PC-3 (cell line): ENCODE measurements at regions not wholly inside any gene's neighbourhood (a gene's known extent, or its start where the extent isn't known, plus 50 kb on each side); places are given as distances from the start of the nearest gene placed in this dataset.

Experiments
- ATAC-seq: fragments of 200-7000 bp; cut with Tn5 transposase; 2 replicates; pipeline ENCODE4 v1.9.1; 2020; ENCODE audit warnings: mild to moderate bottlenecking, moderate library complexity
- BruUV-seq: library from RNA; stranded (reverse); fragments of 400-500 nt; replicated peaks from 2 replicates; lab custom pipeline; 2021; lab: Mats Ljungman, UMichigan
- CTCF ChIA-PET: fragments of 300-600 bp; sonication (Branson Sonifier 250); formaldehyde crosslinking; loops from one replicate; lab custom pipeline; 2022; ENCODE audit warnings: antibody characterized with exemption; lab: Charles Lee
- POLR2A ChIA-PET: fragments of 300-600 bp; sonication (Branson Sonifier 250); formaldehyde crosslinking; loops from one replicate; lab custom pipeline; 2022; ENCODE audit warnings: antibody characterized with exemption; ENCODE audit not compliant: unreplicated experiment; lab: Charles Lee
- DNase-seq: peaks from one replicate; pipeline ENCODE4 v3.0.0-alpha.2; 2015
- H2AFZ ChIP-seq: fragments of 300-600 bp; sonication (generic); 2 replicates; pipeline ENCODE4 v1.6.0; 2016; ENCODE audit warnings: antibody characterized with exemption, low read length
- H3F3A ChIP-seq: fragments of 300-600 bp; sonication (generic); one replicate; pipeline ENCODE4 v1.6.0; 2017; ENCODE audit warnings: antibody characterized with exemption, low read length, control low read depth, mild to moderate bottlenecking; ENCODE audit not compliant: unreplicated experiment
- H3K27ac ChIP-seq: fragments of 300-600 bp; sonication (generic); 2 replicates; pipeline ENCODE4 v1.5.1; 2016; ENCODE audit warnings: mild to moderate bottlenecking, low read length
- H3K27me3 ChIP-seq: fragments of 300-600 bp; sonication (generic); 2 replicates; pipeline ENCODE4 v1.6.1; 2016; ENCODE audit warnings: low read length, mixed read lengths
- H3K36me3 ChIP-seq: fragments of 300-600 bp; sonication (generic); 2 replicates; pipeline ENCODE4 v1.6.1; 2016; ENCODE audit warnings: low read depth, mixed run types, low read length, mixed read lengths
- H3K4me1 ChIP-seq: fragments of 300-600 bp; sonication (generic); 2 replicates; pipeline ENCODE4 v1.5.1; 2016; ENCODE audit warnings: low read length; ENCODE audit not compliant: insufficient read depth
- H3K4me2 ChIP-seq: fragments of 300-600 bp; sonication (generic); 2 replicates; pipeline ENCODE4 v1.6.0; 2016; ENCODE audit warnings: low read length
- H3K4me3 ChIP-seq: fragments of 300-600 bp; sonication (generic); 2 replicates; pipeline ENCODE4 v1.5.1; 2016; ENCODE audit warnings: mild to moderate bottlenecking, low read length, mixed read lengths
- H3K79me2 ChIP-seq: fragments of 300-600 bp; sonication (generic); 2 replicates; pipeline ENCODE4 v1.6.1; 2017; ENCODE audit warnings: low read length, mixed read lengths
- H3K9ac ChIP-seq: fragments of 300-600 bp; sonication (generic); 2 replicates; pipeline ENCODE4 v1.6.0; 2016; ENCODE audit warnings: mild to moderate bottlenecking, low read length
- H3K9me2 ChIP-seq: fragments of 300-600 bp; sonication (generic); replicated peaks from 2 replicates; pipeline ENCODE4 v1.6.1; 2016; ENCODE audit warnings: mixed run types, low read length, mixed read lengths
- H3K9me3 ChIP-seq: fragments of 300-600 bp; sonication (generic); 2 replicates; pipeline ENCODE4 v1.6.1; 2016; ENCODE audit warnings: low read length, mixed read lengths
- H4K20me1 ChIP-seq: fragments of 300-600 bp; sonication (generic); 2 replicates; pipeline ENCODE4 v1.6.1; 2016; ENCODE audit warnings: low read length, mixed read lengths
- EZH2 ChIP-seq: fragments of 300-600 bp; sonication (generic); IDR thresholded peaks from one replicate; pipeline ENCODE4 v1.6.1; 2017; ENCODE audit warnings: antibody characterized with exemption, mild to moderate bottlenecking, low read length; ENCODE audit not compliant: unreplicated experiment
- EZH2phosphoT487 ChIP-seq: fragments of 300-600 bp; sonication (generic); IDR thresholded peaks from 2 replicates; pipeline ENCODE4 v1.6.1; 2018; ENCODE audit warnings: mild to moderate bottlenecking, antibody characterized with exemption, low read length, borderline replicate concordance
- intact Hi-C: fragments of 100-400 bp; cut with micrococcal nuclease; formaldehyde crosslinking; loops from 2 replicates; pipeline ENCODE4 v1.9.0; 2023
- TF ChIP-seq, protein P1 (sequence below): fragments of 300-600 bp; sonication (generic); conservative IDR thresholded peaks from 2 replicates; pipeline ENCODE4 v1.5.1; 2017; ENCODE audit warnings: antibody characterized with exemption, low read depth, mild to moderate bottlenecking, low read length

DNA sequence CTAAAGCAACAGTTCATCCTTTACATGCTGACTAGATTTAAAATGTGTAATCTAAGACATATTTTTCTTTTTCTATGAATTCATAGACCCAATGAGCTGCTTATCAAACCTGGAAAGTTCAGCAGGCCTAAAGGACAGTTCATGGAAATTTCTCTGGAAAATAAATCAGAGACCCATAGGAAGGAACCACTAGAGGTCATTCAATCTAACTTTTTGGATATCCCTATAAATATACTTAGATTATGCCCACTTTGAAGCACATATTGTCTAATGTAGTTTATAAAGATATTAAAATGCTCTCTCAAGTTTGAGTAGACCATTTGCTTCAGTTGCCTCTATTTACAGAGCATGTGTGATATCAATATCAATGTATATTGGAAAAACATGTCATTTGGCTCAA, 473.0 kb downstream of the FAT4 start:
- H3K36me3 ChIP-seq = no peaks in the 10 kb centered on the region
- no peaks in the 10 kb centered on the region for H3K9me2 ChIP-seq
- H3K79me2 ChIP-seq = no peaks in the 10 kb centered on the region
- no peaks in the 10 kb centered on the region for H3K9me3 ChIP-seq
- no peaks in the 10 kb centered on the region for H3K4me1 ChIP-seq
- no peaks in the 10 kb centered on the region for H3K27me3 ChIP-seq
- no peak overlapping the region for H3K4me3 ChIP-seq
- ChIA-PET POLR2A (no interaction called here), CTCF (no interaction called here)
- no peak for DNase-seq
- H3K27ac ChIP-seq = no peak overlapping the region
- intact Hi-C loops = loop anchor here (10.0 kb wide), 2 partner anchors 267 to 607 kb away; no protein-coding TSS in a partner anchor
- no peaks in the 10 kb centered on the region for H4K20me1 ChIP-seq
- BruUV-seq = no TSS peak
- H3F3A ChIP-seq = no peaks in the 10 kb centered on the region
- no peak overlapping the region for H3K4me2 ChIP-seq
- no peak overlapping the region for H2AFZ ChIP-seq
- no peak for ATAC-seq
- H3K9ac ChIP-seq = no peak overlapping the region
- TF ChIP-seq, protein P1, sequence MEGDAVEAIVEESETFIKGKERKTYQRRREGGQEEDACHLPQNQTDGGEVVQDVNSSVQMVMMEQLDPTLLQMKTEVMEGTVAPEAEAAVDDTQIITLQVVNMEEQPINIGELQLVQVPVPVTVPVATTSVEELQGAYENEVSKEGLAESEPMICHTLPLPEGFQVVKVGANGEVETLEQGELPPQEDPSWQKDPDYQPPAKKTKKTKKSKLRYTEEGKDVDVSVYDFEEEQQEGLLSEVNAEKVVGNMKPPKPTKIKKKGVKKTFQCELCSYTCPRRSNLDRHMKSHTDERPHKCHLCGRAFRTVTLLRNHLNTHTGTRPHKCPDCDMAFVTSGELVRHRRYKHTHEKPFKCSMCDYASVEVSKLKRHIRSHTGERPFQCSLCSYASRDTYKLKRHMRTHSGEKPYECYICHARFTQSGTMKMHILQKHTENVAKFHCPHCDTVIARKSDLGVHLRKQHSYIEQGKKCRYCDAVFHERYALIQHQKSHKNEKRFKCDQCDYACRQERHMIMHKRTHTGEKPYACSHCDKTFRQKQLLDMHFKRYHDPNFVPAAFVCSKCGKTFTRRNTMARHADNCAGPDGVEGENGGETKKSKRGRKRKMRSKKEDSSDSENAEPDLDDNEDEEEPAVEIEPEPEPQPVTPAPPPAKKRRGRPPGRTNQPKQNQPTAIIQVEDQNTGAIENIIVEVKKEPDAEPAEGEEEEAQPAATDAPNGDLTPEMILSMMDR = no peak; the same call in 1 of the 2 replicates
- no peak for TF ChIP-seq EZH2phosphoT487
- no peak for TF ChIP-seq EZH2

DNA sequence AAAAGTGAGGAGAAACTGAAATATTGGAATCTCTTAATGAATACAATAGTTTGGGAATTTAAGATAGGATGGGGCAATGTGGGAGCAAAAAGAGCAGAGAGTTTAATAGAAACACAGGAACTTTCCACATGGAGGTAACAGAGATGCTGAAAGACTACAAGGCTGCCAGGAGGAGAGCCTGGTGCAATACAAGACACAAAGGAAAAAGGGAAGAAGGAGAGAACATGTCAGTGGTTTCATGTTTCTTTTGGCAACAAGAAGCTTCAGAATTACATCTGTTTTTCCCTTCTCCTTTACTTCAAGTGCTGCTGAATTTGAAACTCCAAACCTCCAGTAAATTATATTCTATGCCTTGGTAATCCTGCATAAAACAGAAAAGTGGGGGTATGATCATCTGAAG, 474.3 kb downstream of the FAT4 start:
- ChIA-PET POLR2A (no interaction called here), CTCF (no interaction called here)
- Histone ChIP-seq H2AFZ (no peak overlapping the region), H3K9me3 (no peaks in the 10 kb centered on the region), H3K79me2 (no peaks in the 10 kb centered on the region), H3K4me2 (no peak overlapping the region), H4K20me1 (no peaks in the 10 kb centered on the region), H3K9ac (no peak overlapping the region), H3F3A (no peaks in the 10 kb centered on the region), H3K4me3 (no peak overlapping the region), H3K27ac (no peak overlapping the region), H3K4me1 (no peaks in the 10 kb centered on the region), H3K27me3 (no peaks in the 10 kb centered on the region), H3K9me2 (no peaks in the 10 kb centered on the region), H3K36me3 (no peaks in the 10 kb centered on the region)
- BruUV-seq = no TSS peak
- no peak for ATAC-seq
- TF ChIP-seq EZH2phosphoT487 (no peak), EZH2 (no peak)
- TF ChIP-seq, protein P1 = no peak
- DNase-seq = no peak
- intact Hi-C loops = loop anchor here (10.0 kb wide), 2 partner anchors 266 to 606 kb away; no protein-coding TSS in a partner anchor

DNA sequence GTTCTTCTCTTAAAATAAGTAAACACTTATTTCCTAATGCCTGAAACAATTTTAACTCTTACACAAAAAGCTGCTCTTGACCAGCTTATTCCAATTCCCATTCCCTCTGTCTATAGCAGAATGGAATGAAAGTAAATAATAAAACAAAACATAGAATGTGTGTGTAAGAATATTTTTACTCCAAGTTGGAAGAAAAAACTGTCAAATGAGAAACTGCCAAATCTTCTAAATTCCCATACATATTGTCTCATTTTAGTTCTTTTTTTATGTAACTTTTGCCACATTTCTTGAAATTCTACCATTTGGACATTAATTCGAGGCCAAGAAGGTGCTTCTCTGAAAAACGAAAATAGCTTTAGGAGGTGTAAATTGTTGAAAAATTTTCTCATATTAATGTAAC, 477.1 kb downstream of the FAT4 start:
- Histone ChIP-seq H3K4me2 (no peak overlapping the region), H3K79me2 (no peaks in the 10 kb centered on the region), H3F3A (no peaks in the 10 kb centered on the region), H3K9me3 (no peaks in the 10 kb centered on the region), H3K9ac (no peak overlapping the region), H3K4me3 (no peak overlapping the region), H3K27ac (no peak overlapping the region), H3K36me3 (no peaks in the 10 kb centered on the region), H3K4me1 (no peaks in the 10 kb centered on the region), H3K9me2 (no peaks in the 10 kb centered on the region), H4K20me1 (no peaks in the 10 kb centered on the region), H3K27me3 (no peaks in the 10 kb centered on the region), H2AFZ (no peak overlapping the region)
- TF ChIP-seq EZH2phosphoT487 (no peak), EZH2 (no peak)
- TF ChIP-seq, protein P1 = no peak
- intact Hi-C loops = no loop called here
- BruUV-seq = no TSS peak
- DNase-seq (no peak), ATAC-seq (no peak)
- CTCF ChIA-PET = no interaction called here
- POLR2A ChIA-PET = no interaction called here
